ENCODE measurements at regions not wholly inside any gene's neighbourhood (a gene's known extent, or its start where the extent isn't known, plus 50 kb on each side); places are given as distances from the start of the nearest gene placed in this dataset.

- no peak for TF ChIP-seq CTCF (IDR thresholded peaks at IDR 0.05)
- no peak for TF ChIP-seq POLR2AphosphoS5 (IDR thresholded peaks at IDR 0.05)
Measured at GRCh38 chrX:117407449-117408150, 709.0 kb downstream of the KLHL13 start.

Measured in esophagus muscularis mucosa (tissue), 3 donors.